GM19452 (cell line): ENCODE measurements at regions not wholly inside any gene's neighbourhood (a gene's known extent, or its start where the extent isn't known, plus 50 kb on each side); places are given as distances from the start of the nearest gene placed in this dataset.
A peak's percentile ranks its signal among the peaks of the same experiment; 100 is the strongest.
"Not testable (repeated sequence)": the region's sequence is repeated elsewhere in the genome, so short reads cannot be mapped to it uniquely, and the experiment has no call there.

Experiments
- ATAC-seq: cut with Tn5 transposase; IDR thresholded peaks from one replicate; pipeline ENCODE4 v1.9.1; 2021; ENCODE audit not compliant: unreplicated experiment

- no peak for ATAC-seq
Observed at GRCh38 chr3:170814822-170815221, 55.2 kb downstream of the RPL22L1 start.

- ATAC-seq: no peak
Observed at GRCh38 chr3:170813266-170813665, 56.7 kb downstream of the RPL22L1 start.

GRCh38 chr3:170811928-170812591, 57.9 kb downstream of the RPL22L1 start:
- ATAC-seq: peak; percentile 65

- ATAC-seq: no peak
Observed at GRCh38 chr3:170811515-170811914, 58.5 kb downstream of the RPL22L1 start.

GRCh38 chr3:170809975-170810357, 60.0 kb downstream of the RPL22L1 start:
- ATAC-seq: no peak

GRCh38 chr3:170809007-170809974, 60.7 kb downstream of the RPL22L1 start:
- ATAC-seq: no peak

- ATAC-seq: no peak
Observed at GRCh38 chr3:170808041-170808440, 62.0 kb downstream of the RPL22L1 start.

GRCh38 chr3:170806676-170807075, 63.3 kb downstream of the RPL22L1 start:
- ATAC-seq: no peak

- no peak for ATAC-seq
Observed at GRCh38 chr3:170806141-170806540, 63.9 kb downstream of the RPL22L1 start.

GRCh38 chr3:170805296-170805695, 64.7 kb downstream of the RPL22L1 start:
- not testable (repeated sequence) for ATAC-seq

- not testable (repeated sequence) for ATAC-seq
Observed at GRCh38 chr3:170804634-170805033, 65.4 kb downstream of the RPL22L1 start.

- ATAC-seq: no peak
Observed at GRCh38 chr3:170804078-170804477, 65.9 kb downstream of the RPL22L1 start.

- ATAC-seq: no peak
Observed at GRCh38 chr3:170802164-170803151, 67.5 kb downstream of the RPL22L1 start.

- no peak for ATAC-seq
Observed at GRCh38 chr3:170801597-170801996, 68.4 kb downstream of the RPL22L1 start.

- not testable (repeated sequence) for ATAC-seq
Observed at GRCh38 chr3:170800275-170800674, 69.7 kb downstream of the RPL22L1 start.

- ATAC-seq: no peak
Observed at GRCh38 chr3:170799009-170799408, 71.0 kb downstream of the RPL22L1 start.

- ATAC-seq: no peak
Observed at GRCh38 chr3:170797685-170798084, 72.3 kb downstream of the RPL22L1 start.

- ATAC-seq: no peak
Observed at GRCh38 chr3:170792471-170792870, 77.5 kb downstream of the RPL22L1 start.

- ATAC-seq: no peak
Observed at GRCh38 chr3:170790647-170791046, 79.3 kb downstream of the RPL22L1 start.

GRCh38 chr3:170787464-170787863, 82.5 kb downstream of the RPL22L1 start:
- no peak for ATAC-seq

- ATAC-seq: no peak
Observed at GRCh38 chr3:170785454-170785853, 84.5 kb downstream of the RPL22L1 start.
